Trophoblast cell (in vitro differentiated cells and primary cell): ENCODE measurements at regions not wholly inside any gene's neighbourhood (a gene's known extent, or its start where the extent isn't known, plus 50 kb on each side); places are given as distances from the start of the nearest gene placed in this dataset.

ENCODE experiments used
- DNase-seq, 2 donors: peaks; one replicate each; pipeline ENCODE4 v3.0.0-alpha.2; 2016
- H2AFZ ChIP-seq: 2 replicates; pipeline ENCODE4 v1.6.1; 2013; ENCODE audit warnings: low read length, moderate library complexity, mild to moderate bottlenecking; ENCODE audit not compliant: insufficient read depth, poor library complexity
- H2AK5ac ChIP-seq: 2 replicates; pipeline ENCODE4 v1.6.1; 2013; ENCODE audit warnings: mild to moderate bottlenecking, low read length
- H2BK120ac ChIP-seq: 2 replicates; pipeline ENCODE4 v1.6.1; 2013; ENCODE audit warnings: low read length, mild to moderate bottlenecking, moderate library complexity; ENCODE audit not compliant: insufficient read depth, poor library complexity
- H2BK12ac ChIP-seq: 2 replicates; pipeline ENCODE4 v1.6.1; 2013; ENCODE audit warnings: mild to moderate bottlenecking, low read length, moderate library complexity
- H2BK5ac ChIP-seq: 2 replicates; pipeline ENCODE4 v1.6.1; 2013; ENCODE audit warnings: low read length, low read depth, moderate library complexity, mild to moderate bottlenecking; ENCODE audit not compliant: poor library complexity
- H3K14ac ChIP-seq: 2 replicates; pipeline ENCODE4 v1.6.1; 2013; ENCODE audit warnings: mild to moderate bottlenecking, low read length
- H3K18ac ChIP-seq: 2 replicates; pipeline ENCODE4 v1.6.1; 2013; ENCODE audit warnings: mild to moderate bottlenecking, low read length
- H3K23ac ChIP-seq: 2 replicates; pipeline ENCODE4 v1.6.1; 2013; ENCODE audit warnings: low read length
- H3K27ac ChIP-seq: 2 replicates; pipeline ENCODE4 v1.5.1; 2013; ENCODE audit warnings: low read depth, mild to moderate bottlenecking, inconsistent platforms, low read length, moderate library complexity
- H3K27me3 ChIP-seq: 2 replicates; pipeline ENCODE4 v1.6.1; 2013; ENCODE audit warnings: inconsistent platforms, mild to moderate bottlenecking, low read length, moderate library complexity; ENCODE audit not compliant: insufficient read depth
- H3K36me3 ChIP-seq, 2 experiments: 1 replicate in 1 of 2; 2 replicates in 1 of 2; pipeline ENCODE4 v1.6.1; 2013; ENCODE audit warnings: low read length in 2 of 2, mild to moderate bottlenecking in 2 of 2, moderate library complexity in 1 of 2; ENCODE audit not compliant: insufficient read depth in 2 of 2, control insufficient read depth in 1 of 2
- H3K4ac ChIP-seq: 2 replicates; pipeline ENCODE4 v1.6.1; 2013; ENCODE audit warnings: low read depth, mild to moderate bottlenecking, low read length, moderate library complexity
- H3K4me1 ChIP-seq, 2 experiments: 1 replicate in 1 of 2; 2 replicates in 1 of 2; pipeline ENCODE4 v1.6.1; 2013; ENCODE audit warnings: low read length in 2 of 2, mild to moderate bottlenecking in 2 of 2, moderate library complexity in 1 of 2; ENCODE audit not compliant: insufficient read depth in 2 of 2, control insufficient read depth in 1 of 2
- H3K4me2 ChIP-seq: 2 replicates; pipeline ENCODE4 v1.6.1; 2013; ENCODE audit warnings: inconsistent platforms, mild to moderate bottlenecking, low read length, moderate library complexity
- H3K4me3 ChIP-seq: 2 replicates; pipeline ENCODE4 v1.5.1; 2013; ENCODE audit warnings: mild to moderate bottlenecking, low read depth, low read length, inconsistent platforms
- H3K79me1 ChIP-seq: one replicate; pipeline ENCODE4 v1.6.1; 2013; ENCODE audit warnings: low read length
- H3K79me2 ChIP-seq: 2 replicates; pipeline ENCODE4 v1.6.1; 2013; ENCODE audit warnings: low read length, mild to moderate bottlenecking; ENCODE audit not compliant: control insufficient read depth, insufficient read depth, poor library complexity
- H3K9ac ChIP-seq: 2 replicates; pipeline ENCODE4 v1.6.1; 2013; ENCODE audit warnings: mild to moderate bottlenecking, low read length
- H3K9me3 ChIP-seq: 2 replicates; pipeline ENCODE4 v1.6.1; 2013; ENCODE audit warnings: low read depth, mild to moderate bottlenecking, control low read depth, inconsistent platforms, low read length; ENCODE audit not compliant: insufficient read depth
- H4K12ac ChIP-seq: 2 replicates; pipeline ENCODE4 v1.6.1; 2013; ENCODE audit warnings: low read depth, mild to moderate bottlenecking, low read length, moderate library complexity
- H4K8ac ChIP-seq: 2 replicates; pipeline ENCODE4 v1.6.1; 2013; ENCODE audit warnings: low read depth, mild to moderate bottlenecking, low read length, moderate library complexity
- H4K91ac ChIP-seq: one replicate; pipeline ENCODE4 v1.6.1; 2013; ENCODE audit warnings: low read depth, mild to moderate bottlenecking, low read length, moderate library complexity
- WGBS: extraction: QIAGEN DNeasy Blood & Tissue Kit; methylation state at CpG from one replicate; pipeline ENCODE4 v1.1.7; 2013; ENCODE audit warnings: missing lambda C conversion rate; ENCODE audit not compliant: insufficient read length, insufficient coverage; ENCODE audit errors: extremely low coverage; 5-methylcytosine and 5-hydroxymethylcytosine counted together

- Histone ChIP-seq H3K9me3 (no peaks in the 10 kb centered on the region), H2BK12ac (no peak overlapping the region), H2AFZ (no peak overlapping the region), H3K18ac (no peak overlapping the region), H2AK5ac (no peak overlapping the region), H3K79me1 (no peaks in the 10 kb centered on the region), H3K4ac (no peak overlapping the region), H4K8ac (no peak overlapping the region), H3K4me2 (no peak overlapping the region), H3K27ac (no peak overlapping the region), H4K91ac (no peak overlapping the region), H3K4me3 (no peak overlapping the region), H2BK5ac (no peak overlapping the region), H4K12ac (no peak overlapping the region), H3K79me2 (no peaks in the 10 kb centered on the region), H3K14ac (no peak overlapping the region), H3K36me3 (no peaks in the 10 kb centered on the region), H2BK120ac (no peak overlapping the region), H3K4me1 (no peaks in the 10 kb centered on the region), H3K9ac (no peak overlapping the region), H3K23ac (no peak overlapping the region), H3K27me3 (no peaks in the 10 kb centered on the region)
- WGBS: no CpG with 5 or more reads among the region's 2 CpGs
- DNase-seq: no peak
Observed at GRCh38 chr18:51651761-51652160, 454.3 kb upstream of the MEX3C start.

GRCh38 chr18:51653507-51654213 is 456.2 kb upstream of the MEX3C start:
- no peaks in the 10 kb centered on the region for H3K27me3 ChIP-seq
- no peaks in the 10 kb centered on the region for H3K4me1 ChIP-seq
- DNase-seq: no peak
- no peak overlapping the region for H2BK120ac ChIP-seq
- H3K79me2 ChIP-seq: no peaks in the 10 kb centered on the region
- H3K9ac ChIP-seq: no peak overlapping the region
- H3K4ac ChIP-seq: no peak overlapping the region
- H3K36me3 ChIP-seq: no peaks in the 10 kb centered on the region
- no peak overlapping the region for H2AFZ ChIP-seq
- H3K18ac ChIP-seq: no peak overlapping the region
- H4K12ac ChIP-seq: no peak overlapping the region
- H3K9me3 ChIP-seq: no peaks in the 10 kb centered on the region
- H4K91ac ChIP-seq: no peak overlapping the region
- H2AK5ac ChIP-seq: no peak overlapping the region
- H2BK12ac ChIP-seq: no peak overlapping the region
- H3K14ac ChIP-seq: no peak overlapping the region
- no peaks in the 10 kb centered on the region for H3K79me1 ChIP-seq
- no peak overlapping the region for H3K4me2 ChIP-seq
- H2BK5ac ChIP-seq: no peak overlapping the region
- H3K27ac ChIP-seq: no peak overlapping the region
- WGBS: no CpG with 5 or more reads among the region's 3 CpGs
- H3K23ac ChIP-seq: no peak overlapping the region
- H3K4me3 ChIP-seq: no peak overlapping the region
- no peak overlapping the region for H4K8ac ChIP-seq

- Histone ChIP-seq H3K4me3 (no peak overlapping the region), H3K9ac (no peak overlapping the region), H3K79me2 (no peaks in the 10 kb centered on the region), H2BK5ac (no peak overlapping the region), H3K36me3 (no peaks in the 10 kb centered on the region), H4K91ac (no peak overlapping the region), H3K9me3 (no peaks in the 10 kb centered on the region), H2AFZ (no peak overlapping the region), H3K4ac (no peak overlapping the region), H3K4me1 (no peaks in the 10 kb centered on the region), H4K8ac (no peak overlapping the region), H3K27ac (no peak overlapping the region), H2BK120ac (no peak overlapping the region), H3K14ac (no peak overlapping the region), H4K12ac (no peak overlapping the region), H3K4me2 (no peak overlapping the region), H3K79me1 (no peaks in the 10 kb centered on the region), H2AK5ac (no peak overlapping the region), H3K23ac (no peak overlapping the region), H3K18ac (no peak overlapping the region), H3K27me3 (no peaks in the 10 kb centered on the region), H2BK12ac (no peak overlapping the region)
- DNase-seq: no peak
- no CpG with 5 or more reads among the region's 10 CpGs for WGBS
Observed at GRCh38 chr18:51654488-51655326, 457.2 kb upstream of the MEX3C start.

- DNase-seq: no peak
- Histone ChIP-seq H3K79me2 (no peaks in the 10 kb centered on the region), H3K36me3 (no peaks in the 10 kb centered on the region), H3K4me2 (no peak overlapping the region), H3K4me3 (no peak overlapping the region), H2AK5ac (no peak overlapping the region), H3K27ac (no peak overlapping the region), H2BK12ac (no peak overlapping the region), H3K4ac (no peak overlapping the region), H3K9ac (no peak overlapping the region), H2BK5ac (no peak overlapping the region), H4K12ac (no peak overlapping the region), H3K79me1 (no peaks in the 10 kb centered on the region), H4K91ac (no peak overlapping the region), H4K8ac (no peak overlapping the region), H2AFZ (no peak overlapping the region), H2BK120ac (no peak overlapping the region), H3K18ac (no peak overlapping the region), H3K9me3 (no peaks in the 10 kb centered on the region), H3K27me3 (no peaks in the 10 kb centered on the region), H3K4me1 (no peaks in the 10 kb centered on the region), H3K14ac (no peak overlapping the region), H3K23ac (no peak overlapping the region)
- WGBS: no CpG with 5 or more reads among the region's 2 CpGs
Observed at GRCh38 chr18:51655327-51655698, 457.8 kb upstream of the MEX3C start.
